Stimulated activated CD8-positive, alpha-beta memory T cell treated with anti-CD3 and anti-CD28 coated beads, Interleukin-4, amount 100 ng/mL, for 1 hour (primary cell): ENCODE measurements at regions not wholly inside any gene's neighbourhood (a gene's known extent, or its start where the extent isn't known, plus 50 kb on each side); places are given as distances from the start of the nearest gene placed in this dataset.

ENCODE experiments used
- DNase-seq, 2 donors: peaks; one replicate each; pipeline ENCODE4 v3.0.0-alpha.2; 2020; ENCODE audit warnings: low read depth in 2 of 2, low spot score in 1 of 2

DNA sequence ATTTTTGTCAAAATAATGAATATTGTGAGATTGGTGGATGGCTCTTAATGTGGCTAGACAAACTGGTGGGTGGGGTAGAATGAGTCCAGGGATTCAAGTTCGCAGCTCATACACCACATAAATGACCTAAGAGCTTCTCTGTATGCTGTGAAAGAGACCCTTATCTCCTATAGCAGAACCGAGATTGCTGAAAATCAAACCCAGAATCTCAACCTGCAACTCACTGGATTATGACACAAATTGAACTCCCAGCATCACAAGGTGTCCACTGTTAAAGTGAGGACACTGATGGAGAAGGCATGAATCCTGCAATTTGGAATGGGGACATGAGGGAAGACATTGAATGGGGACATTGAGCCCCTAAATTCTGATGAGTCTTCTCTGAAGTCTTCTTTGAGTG is 51.3 kb upstream of the CNKSR3 start:
- DNase-seq: no peak

DNA sequence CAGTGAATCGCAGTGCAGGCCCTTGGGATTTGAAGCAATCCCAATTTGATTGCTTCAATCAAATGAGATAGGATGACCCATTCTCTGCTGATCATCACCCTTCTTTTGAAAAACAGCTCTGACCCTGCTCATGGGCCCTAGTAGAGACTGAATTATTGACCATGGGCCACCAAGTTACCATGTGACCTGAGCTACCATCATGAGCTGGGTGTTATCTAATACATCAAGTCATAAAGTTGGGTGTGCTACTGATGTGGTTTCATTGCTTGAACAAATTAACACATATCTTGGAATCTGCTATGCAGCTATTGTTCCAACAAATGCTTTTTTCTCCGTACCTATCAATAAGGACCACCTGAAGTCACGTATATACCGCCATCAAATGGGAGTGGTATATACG is 54.8 kb upstream of the CNKSR3 start:
- DNase-seq: no peak

DNA sequence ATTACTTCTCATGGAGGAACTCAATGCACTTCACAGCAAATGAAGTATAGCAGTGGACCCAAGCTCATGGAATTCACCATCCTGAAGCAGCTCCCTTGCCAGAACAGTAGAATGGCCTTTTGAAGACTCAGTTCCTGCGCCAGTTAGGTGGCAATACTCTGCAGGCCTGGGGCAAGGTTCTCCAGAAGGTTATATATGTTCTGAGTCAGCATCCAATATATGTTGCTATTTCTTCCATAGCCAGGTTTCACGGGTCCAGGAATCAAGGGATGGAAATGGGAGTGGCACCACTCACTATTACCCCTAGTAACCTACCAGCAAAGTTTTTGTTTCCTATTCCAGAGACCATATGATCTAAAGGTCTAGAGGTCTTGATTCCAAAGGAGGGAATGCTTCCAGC is 56.4 kb upstream of the CNKSR3 start:
- DNase-seq: no peak

DNA sequence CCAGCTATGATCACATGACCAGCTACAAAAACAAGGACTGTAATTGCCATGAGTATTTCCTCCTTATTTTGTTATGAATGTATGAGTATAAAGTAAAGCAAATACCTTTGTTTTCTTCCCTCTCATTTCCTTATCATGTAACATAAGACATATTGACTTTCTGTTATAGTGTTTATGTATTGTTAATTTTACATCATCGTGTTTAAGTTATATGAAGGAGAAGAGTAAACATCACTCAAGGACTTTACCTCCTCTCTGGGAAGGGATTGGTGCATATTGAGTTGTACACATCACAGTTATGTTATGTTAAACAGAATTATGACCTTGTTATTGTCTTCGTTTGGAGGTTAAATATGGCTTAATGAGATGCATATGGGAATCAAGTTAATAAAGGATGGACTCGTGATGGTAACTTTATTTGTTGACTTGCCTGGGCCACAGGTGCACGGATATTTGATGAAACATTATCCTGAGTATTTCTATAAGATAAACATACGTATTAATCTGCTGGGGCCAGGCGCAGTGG is 57.3 kb upstream of the CNKSR3 start:
- no peak for DNase-seq

DNA sequence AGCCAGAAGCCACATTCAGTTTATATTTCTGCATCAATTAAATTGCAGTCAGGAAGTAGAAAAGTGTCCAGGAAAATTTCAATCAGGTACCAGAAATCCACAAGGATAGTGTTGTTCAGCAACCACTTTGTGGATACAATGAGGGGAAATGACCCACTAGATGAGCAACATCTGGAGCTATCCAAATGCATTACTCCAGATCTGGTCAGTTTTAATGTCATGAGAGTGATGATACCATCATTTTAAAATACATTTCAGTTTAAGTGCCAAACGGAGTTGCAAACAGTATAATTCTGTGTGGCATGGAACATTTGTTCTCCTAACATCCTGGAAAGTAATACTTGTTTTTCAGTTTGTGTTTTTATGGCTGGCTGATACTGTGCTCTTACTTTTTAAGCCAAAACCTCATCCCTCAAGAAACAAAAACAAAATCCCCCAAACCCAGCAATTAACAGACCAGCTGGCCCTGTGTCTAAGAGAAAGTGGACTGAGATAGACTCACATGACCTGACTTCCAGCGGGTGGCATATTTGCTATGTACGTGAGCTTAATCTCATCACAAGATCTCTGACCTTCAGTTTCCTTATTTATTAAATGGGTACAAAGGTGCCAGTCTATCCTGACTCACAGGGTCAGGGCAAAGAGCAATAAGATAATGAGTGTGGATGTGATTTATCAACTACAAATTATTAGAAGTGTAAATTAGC is 58.8 kb upstream of the CNKSR3 start:
- no peak for DNase-seq

DNA sequence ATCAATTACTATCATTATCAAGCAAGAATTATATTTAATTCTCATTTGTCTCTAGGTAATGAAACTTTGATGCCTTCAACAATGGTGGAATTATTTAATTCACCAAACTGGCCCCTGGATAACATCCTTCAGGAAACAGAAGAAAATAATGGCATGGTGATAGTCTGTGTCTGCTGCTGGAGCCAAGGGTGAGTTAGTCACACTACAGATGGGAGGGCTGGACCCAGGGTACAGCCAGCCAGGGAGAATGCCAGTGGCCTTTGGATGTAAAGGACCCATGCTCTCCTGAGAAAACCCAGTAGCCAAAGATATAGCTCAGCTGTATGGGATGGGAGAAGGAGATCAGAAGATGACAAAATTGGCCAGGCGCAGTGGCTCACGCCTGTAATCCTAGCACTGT is 60.0 kb upstream of the CNKSR3 start:
- DNase-seq: no peak

DNA sequence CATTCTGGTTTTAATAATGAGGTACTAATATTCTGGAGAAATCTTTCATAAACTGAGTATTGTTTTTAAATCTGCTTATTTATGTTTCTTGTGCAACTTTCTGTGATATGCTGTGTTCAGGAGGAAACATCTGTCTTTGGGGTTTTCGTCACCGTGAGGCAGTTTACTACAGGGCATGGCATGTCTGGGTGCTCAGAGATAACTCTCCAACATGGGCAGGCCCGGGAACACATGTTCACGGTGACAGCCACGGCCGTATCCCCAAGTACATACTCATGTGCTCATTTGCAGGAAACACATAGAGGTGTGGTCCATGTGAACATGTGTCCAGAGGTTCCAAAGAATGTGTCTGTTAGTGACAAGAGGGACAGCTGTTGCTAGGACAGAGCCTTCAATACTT is 62.1 kb upstream of the CNKSR3 start:
- no peak for DNase-seq

DNA sequence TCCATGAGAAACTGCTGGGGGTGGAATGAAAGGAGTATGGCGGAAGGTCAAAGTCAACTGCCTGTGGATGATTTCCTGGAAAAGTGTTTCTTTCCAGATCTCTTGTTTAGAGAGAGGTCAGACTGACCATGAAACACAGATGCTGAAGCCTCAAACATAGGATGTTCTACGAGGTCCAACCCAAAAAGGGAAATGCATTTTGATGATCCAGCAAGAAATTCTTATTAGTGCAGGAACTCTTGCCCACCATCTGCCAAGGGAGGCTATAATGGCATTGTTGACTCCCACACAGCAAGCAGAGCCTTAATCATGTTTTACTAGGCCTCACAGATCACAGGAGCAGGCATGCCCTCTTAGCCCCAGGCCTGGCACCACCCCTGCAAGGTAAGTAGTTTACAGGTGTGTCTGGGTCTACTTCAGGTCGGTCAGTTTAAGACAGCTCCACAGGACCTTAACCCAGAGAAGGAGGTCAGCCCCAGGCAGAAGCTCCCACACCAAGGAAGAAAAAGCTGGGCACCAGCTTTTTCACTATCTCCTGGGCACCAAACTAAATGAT is 67.6 kb upstream of the CNKSR3 start:
- no peak for DNase-seq

DNA sequence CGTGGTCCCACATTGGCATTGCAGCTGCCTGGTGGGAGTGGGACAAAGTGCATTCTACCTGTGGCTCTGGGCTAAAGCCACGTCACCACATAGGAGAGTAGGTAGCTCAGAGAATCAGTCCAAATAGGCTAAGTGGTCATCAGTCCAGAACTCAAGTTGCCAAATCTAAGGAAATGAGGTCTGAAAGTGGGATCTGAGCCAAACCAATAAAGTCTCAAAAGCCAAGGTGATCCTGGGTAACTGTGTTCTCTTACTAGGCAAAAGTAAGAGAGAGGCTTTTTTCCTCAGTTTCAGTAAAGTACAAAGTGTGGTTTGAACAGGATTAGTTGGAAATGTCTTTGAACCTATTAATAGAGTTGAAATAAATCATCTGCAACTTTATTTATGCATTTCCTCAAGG is 68.6 kb upstream of the CNKSR3 start:
- DNase-seq: no peak

DNA sequence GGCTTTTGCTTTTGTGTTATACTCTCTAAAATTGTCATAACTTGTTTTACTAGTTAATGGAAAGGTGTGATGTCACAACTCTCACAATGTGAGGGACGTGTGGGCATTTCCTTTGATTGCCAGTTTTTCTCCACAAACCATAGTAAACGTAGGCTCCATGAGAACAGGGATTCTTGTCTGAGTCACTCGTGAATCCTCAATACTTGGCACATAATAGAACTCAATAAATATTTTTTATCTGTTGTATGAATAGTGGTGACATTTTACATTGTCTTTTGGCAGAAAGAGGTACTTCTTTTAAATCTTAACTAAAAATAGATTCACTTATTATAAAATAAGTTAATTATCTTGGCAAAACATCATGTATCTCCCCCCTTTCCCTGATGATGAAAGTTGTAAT is 69.0 kb upstream of the CNKSR3 start:
- DNase-seq: no peak

DNA sequence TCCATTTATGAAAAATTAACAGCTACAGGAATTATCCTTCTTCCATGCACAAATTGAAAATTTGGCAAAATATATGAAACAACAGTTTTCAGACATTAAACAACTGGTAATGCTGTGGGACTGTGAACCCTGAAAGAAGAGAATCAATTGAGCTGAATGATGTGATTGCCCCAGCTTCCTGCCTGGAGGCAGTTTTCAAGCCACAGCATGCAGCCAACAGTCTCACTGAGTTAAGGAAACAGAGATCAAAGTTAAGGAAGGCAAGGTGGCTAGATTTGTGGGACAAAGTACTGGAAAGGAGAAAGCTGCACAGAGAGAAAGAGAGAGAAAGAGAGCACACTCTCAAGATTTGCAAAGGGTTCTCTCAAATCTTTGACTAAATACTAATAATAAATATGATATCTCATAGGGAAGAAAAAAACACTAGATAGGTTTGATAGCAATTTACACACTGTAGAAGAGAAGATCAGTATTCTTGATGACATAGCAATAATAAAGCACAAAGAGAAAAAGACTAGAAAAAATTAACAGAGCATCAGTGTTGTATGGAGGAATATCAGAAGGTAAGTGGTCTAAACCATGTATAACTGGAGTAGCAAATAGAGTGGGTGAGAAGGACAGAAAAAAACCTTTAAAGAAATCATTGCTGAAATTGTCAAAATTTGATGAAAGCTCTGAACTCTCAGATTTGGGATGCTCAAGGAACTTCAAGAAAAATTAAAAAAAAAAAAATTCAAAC is 70.1 kb upstream of the CNKSR3 start:
- no peak for DNase-seq

DNA sequence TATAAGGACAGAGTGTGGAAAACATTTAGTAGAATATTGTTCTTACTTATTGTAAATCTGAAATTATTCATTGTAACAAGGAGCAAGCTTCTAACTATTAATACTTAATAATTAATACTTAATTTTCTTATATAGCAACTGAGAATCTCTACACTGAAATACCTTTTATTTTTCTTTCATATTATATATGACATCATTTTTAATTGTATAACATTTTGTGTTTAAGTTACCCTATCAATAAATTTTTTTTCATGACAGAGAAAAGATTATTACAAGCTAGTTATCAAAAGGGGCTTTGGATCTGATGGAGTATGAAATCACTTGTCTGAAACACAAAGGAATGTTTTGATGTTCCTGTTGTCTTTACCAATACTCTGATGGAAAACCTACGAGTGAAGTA is 72.2 kb upstream of the CNKSR3 start:
- no peak for DNase-seq

DNA sequence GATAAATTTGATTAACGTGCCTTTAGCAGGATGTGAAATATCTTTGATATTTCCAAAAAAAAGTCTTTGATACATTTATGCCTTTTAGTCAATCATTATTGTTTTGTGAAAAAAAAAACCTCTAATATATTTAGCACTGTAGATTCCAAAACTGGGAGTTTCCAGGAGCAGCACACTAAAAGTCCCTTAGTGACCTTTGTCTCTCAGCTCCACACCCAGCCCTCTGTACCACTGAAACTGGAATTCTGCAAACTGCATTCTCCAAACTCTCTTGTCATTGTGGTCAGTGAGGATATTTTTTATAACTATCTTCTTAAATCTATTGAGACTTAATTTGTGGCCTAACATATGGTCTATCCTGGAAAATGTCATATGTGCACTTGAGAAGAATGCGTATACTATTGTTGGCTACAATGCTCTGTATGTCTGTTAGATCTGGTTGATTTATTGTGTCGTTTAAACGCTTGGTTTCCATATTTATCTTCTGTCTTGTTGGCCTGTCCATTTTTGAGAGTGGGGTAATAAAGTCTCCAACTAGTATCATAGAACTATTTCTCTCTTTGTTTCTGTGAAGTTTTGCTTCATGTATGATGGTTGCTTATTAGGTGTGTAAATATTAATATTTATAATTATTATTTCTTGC is 73.2 kb upstream of the CNKSR3 start:
- no peak for DNase-seq

DNA sequence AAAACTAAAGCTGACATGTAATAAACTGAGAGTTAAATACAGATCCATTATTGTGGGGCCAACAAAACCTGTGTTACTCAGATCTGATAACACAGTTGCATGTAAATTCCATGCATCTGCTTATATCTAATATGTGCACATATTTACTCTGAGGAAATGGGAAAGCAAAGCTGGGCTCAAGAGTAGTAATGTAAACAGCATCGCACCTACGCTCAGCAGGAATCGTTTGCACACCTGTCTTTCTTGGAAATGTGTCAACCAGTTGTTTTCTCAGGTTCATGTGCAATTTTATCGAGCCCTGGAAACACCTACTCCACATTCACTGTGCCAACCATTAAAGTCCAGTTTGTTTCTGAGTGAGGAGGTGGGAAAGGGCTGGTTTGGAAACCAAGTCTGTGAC is 80.3 kb upstream of the CNKSR3 start:
- no peak for DNase-seq

DNA sequence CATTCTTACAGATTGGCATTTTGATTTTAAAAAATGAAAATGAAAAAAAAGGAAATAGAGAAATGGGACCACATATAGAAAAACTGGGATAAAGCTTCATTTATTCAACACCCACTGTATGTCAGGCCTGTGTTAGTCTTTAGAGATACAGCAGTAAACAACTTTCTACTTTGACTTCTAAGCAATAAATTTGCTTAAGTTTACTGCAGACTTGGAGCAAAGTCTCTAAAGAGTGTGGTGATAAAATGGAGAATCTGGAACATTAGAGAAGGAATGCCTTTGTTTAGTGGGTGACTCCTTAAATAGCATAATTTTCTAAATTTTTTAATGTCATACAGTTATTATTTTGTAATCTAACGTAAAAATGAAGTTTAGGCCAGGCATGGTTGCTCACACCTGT is 80.7 kb upstream of the CNKSR3 start:
- DNase-seq: no peak

DNA sequence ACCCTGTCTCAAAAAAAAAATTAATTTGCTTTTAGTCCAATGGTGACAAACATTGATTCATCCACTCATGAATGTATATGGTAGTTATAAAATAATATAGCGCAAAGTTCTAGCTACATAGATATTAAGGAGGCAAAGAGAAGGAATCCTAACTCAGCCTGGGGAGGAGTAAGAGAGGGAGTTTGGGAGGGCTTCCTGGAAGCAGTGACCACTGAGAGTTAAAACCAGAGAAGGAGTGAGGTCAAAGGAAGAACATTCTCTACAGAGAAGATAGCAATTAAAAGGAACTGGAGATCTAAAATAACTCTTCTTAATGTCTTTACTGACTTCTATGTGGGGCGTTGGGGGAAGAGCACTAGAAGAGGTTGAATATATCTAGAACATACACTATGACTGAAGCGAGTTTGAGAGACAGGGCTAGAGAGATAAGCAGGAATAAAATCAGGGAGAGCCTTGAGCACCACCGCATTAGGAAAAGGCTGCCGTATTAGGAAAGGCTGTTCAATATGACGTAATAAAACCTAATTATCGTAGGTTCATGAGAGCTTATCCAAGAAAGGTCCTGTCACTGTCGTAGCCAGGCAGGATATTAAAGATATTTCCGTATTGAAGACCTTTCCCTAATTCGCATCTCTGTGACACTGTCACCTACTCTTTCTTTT is 81.8 kb upstream of the CNKSR3 start:
- DNase-seq: no peak

DNA sequence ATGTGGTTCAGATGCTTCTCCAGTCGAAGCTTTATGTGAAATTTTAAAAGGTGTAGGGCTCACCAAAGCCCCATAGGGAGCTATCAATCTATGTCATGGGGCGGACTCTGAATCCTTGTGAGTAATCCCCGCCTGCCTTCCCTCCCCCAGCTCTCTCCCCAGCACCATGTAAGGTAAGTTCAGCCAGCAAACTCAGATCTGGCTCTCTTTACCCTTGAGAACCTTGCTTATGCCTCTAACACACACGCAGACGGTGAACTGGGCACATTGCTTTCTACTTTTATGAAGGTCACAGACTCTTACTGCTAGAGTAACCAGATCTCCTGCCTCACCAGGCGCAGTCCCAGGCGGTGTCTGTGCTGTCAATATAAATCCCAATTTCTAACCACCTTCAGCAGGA is 82.6 kb upstream of the CNKSR3 start:
- no peak for DNase-seq

DNA sequence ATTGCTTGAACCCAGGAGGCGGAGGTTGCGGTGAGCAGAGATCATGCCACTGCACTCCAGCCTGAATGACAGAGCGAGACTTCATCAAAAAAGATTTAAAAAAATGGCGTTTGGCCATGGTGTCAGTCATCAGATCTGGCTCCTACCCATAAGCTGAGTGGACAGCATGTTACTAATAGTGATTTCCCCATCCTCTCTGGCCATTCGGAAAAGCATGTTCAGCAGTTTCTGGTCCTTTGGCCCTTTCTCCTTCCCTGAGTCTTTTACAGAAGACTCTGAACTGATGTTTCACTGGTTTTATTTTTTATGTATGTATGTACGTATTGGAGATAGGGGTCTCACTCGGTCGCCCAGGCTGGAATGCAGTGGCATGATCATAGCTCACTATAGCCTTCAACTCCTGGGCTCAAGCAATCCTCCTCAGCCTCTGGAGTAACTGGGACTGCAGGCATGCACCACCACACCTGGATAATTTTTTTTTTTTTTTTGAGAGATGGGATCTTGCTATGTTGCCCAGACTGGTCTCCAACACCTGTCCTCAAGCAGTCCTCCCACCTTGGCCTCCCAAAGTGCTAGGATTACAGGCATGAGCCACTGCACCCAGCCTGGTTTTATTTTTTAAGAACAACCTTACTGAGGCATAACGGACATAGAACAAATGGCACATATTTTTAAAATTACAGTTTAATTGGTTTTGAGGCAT is 84.2 kb upstream of the CNKSR3 start:
- DNase-seq: no peak

DNA sequence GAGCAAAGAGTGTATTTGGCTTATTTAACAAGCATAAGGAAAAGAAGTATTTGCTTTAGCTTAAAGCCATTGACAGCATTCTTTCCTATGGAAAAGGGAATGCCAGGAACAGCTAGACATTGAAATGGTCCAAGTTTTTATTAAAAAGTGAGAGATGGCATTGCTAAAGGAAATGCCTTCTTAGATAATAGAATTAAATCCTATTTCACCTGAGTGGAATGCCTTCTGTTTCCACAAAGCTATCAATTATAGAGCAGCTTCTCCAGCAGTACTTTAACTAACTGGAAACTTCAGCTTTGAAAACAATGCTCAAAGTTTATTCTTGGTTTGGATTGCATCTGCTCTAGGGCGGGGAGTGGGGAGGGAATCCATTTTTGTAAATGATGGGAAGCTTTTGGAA is 85.1 kb upstream of the CNKSR3 start:
- DNase-seq: no peak

DNA sequence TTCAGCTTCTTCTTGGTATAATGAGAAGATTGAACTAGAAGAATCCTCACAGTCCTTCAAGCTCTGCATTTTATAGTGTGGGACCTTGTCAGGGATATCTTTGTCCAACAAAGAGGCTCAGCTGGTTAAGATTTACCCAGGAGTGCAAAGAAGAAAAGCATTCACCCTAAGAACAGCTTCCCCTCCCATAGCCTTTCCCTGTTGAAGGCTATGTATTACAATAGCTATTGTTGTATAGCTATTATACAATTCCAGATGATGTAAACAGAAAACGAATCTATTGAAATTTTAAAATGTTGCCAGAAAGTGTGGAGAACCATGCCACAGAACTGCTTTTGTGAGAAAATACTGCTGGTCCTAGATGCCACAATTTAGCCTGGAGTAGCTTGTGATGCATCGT is 85.5 kb upstream of the CNKSR3 start:
- DNase-seq: no peak

DNA sequence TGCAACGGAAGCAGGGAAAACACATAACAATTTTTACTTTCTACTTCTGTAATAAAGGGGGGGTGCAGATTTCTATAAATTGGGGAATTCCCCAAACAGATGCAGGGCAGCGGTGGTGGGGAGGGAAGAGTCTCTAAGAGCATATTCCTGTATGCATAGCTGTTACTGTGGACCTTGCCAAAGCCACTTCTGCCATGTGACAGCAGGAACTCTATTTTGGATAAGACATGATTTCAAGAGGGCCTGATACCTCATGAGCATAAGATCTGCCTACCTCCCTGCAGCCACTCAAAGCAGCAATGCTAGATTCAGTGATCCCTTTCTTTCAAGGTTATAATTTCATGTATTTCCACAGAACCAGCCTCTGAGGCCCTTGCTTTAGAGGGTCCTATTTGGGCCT is 86.2 kb upstream of the CNKSR3 start:
- DNase-seq: no peak
